ENCODE measurements at regions not wholly inside any gene's neighbourhood (a gene's known extent, or its start where the extent isn't known, plus 50 kb on each side); places are given as distances from the start of the nearest gene placed in this dataset.
"Not testable (repeated sequence)": the region's sequence is repeated elsewhere in the genome, so short reads cannot be mapped to it uniquely, and the experiment has no call there.

DNA sequence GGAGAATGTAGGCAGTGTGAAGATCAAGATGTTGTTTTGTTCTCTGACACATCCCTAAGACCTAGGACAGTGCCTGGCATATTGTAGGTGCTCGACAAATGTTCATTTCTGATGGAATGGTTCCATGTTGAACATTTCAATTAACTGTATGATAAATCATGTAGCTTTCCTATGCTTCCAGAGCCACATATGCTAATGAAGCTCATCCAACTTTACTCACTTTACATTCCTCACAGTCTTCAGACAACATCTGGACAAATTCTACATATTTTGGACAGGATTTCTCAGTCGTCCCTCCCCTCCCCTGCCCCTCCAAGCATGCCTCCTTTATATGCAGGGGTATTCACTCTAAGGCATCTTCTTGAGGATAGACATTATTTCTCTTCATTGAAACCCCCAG is 177.9 kb downstream of the BLID start:
- no peak for DNase-seq (ENCODE audit: low spot score)

DNA sequence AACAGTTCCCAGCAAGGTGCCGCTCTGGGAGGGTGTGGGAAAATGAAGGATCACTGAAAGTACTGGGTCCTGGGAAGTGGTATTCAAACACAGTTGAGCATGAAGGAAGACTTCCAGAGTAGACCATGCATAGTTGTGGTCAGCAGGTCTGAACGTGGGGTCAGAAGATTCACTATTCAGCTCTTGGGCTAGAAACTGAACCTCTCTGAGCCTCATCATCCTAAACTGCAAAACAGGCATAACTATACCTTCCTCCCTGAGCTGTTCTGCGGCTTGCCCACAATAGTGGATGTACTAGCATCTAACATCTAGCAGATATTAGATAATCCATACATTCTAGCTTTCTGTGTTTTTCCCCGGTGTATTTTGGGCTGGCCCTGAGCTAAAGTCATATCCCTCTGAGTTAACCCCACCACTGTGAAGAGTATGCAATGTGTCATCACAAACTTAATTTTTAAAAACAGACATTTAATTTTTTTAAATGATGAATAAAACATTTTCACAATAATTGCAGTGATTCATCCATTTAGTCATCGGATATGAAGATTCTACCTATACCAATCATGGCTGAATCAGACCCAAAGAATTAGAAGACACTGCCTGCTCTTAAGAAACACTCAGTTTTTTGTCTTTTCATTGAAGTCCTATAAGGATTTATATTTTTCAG is 179.1 kb downstream of the BLID start:
- peak; percentile 55 for DNase-seq (ENCODE audit: low spot score)

DNA sequence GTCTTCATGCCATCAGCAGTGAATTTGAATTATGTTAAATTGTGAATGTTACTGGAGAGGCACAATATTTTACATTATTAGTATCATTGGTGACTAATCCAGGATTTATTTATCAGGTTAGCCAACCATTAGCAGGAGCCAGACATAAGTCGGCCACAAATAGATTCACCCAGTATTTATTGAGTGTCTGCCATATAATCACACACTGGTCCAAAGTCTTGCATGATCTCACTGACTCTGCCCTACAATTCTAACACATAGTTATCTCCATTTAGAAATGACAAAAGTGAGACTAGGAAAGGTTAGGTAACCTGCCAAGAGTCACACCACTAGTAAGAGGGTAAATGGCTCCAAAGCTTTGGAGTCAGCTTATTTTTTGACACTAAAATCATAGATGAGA is 179.6 kb downstream of the BLID start:
- peak; percentile 44 for DNase-seq (ENCODE audit: low spot score)

DNA sequence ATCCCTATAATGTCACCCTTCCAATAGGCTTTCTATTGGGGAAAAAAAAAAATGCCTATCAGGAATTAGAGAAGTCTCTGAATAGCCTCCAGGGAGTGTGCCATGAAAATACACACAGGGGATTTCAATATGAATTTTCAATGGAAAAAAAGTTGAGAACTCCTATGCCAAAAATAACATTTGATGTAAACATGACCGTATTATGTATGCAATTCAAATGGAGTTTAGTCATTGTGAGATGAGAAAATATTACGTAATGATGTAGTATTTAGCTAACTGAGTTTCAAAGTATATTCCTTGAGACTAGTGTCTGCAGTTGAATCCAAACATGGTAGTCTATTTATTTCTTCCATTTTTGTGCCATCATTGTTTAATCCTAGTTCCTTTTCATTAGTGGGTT is 182.3 kb downstream of the BLID start:
- DNase-seq (ENCODE audit: low spot score), result no peak

DNA sequence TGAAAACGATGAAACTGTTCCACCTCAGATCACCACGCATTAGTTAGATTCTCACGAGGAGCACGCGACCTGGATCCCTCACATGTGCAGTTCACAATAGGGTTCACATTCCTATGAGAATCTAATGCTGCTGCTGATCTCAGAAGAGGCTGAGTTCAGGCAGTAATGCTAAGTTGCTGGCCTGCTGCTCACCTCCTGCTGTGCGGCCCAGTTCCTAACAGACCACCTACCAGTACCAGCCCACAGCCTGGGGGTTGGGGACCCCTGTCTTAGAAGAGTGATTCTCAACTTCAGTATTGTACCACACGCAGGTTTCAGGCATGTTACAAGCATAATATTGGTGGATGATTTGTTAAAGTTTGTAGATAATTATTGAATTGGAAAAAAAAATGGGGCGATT is 182.7 kb downstream of the BLID start:
- DNase-seq (ENCODE audit: low spot score), result no peak

DNA sequence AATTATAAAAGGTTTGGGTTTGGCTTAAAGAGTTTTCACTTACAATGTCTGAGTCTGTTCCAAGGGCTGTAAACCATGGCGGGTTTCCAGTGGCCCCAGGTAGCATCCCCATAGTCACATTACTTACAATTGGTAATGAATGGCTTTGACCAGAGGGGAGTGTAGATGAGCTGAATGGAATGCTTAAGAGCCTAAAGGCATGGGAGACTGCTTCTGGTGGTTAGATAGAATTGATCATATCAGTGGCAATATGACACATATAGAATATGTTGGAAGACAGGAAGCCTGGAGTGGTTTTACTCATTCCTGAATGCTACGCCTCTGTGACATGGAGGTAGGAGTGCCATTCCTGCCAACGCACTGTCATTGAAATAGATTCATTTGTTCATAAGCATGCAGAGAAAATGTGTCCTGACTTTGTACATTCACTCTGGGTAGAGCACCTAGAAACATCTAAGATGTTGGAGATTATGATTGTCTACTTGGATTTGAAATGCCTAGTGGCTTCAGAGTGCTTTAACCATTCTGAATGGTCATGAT is 183.3 kb downstream of the BLID start:
- DNase-seq (ENCODE audit: low spot score), result peak; percentile 2

DNA sequence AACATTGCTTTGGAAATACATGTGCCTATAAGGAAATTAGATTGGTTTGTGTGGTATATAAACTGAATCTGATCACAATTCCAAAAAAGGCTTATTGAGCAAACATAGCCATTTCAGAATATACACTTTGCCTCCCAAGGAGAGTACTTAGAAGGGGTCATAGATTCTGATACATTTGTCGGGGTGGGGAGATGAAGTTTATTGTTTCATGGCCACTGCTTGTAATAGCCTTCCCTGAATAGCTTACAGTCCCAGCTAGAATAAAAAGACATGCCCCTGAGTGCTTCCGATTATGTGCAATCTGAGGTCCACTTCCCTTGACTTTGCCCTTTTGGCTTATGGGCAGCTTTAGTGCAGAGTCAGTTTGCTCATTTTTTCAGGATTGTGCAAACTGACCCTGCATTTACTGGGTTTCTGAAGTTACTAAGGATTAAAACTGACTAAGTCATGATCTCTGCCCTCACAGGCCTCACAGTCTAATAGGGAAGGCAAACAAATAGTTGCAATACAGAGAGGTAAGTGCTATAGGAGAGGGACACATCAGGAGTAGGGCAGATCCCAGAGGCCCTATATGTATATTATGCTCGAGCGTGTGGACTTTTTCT is 184.2 kb downstream of the BLID start:
- peak; percentile 2 for DNase-seq (ENCODE audit: low spot score)

DNA sequence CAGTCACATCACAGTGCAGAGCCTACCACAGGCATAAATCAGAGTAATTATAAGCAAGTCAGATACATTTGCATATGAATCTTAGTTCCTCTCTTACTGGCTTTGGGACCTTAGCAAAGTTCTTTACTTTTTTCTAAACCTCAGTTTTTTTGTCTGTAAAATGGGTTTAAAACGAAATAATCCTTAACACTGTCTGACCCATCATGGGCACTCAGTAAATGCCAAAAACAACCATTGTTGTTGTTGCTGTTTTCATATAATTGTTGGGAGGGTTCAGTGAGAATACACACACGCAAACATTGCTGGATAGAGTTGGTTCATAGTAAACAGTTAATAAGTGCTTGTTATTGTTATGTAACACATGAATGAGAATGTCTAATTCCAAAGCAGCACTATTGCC is 184.9 kb downstream of the BLID start:
- no peak for DNase-seq (ENCODE audit: low spot score)

DNA sequence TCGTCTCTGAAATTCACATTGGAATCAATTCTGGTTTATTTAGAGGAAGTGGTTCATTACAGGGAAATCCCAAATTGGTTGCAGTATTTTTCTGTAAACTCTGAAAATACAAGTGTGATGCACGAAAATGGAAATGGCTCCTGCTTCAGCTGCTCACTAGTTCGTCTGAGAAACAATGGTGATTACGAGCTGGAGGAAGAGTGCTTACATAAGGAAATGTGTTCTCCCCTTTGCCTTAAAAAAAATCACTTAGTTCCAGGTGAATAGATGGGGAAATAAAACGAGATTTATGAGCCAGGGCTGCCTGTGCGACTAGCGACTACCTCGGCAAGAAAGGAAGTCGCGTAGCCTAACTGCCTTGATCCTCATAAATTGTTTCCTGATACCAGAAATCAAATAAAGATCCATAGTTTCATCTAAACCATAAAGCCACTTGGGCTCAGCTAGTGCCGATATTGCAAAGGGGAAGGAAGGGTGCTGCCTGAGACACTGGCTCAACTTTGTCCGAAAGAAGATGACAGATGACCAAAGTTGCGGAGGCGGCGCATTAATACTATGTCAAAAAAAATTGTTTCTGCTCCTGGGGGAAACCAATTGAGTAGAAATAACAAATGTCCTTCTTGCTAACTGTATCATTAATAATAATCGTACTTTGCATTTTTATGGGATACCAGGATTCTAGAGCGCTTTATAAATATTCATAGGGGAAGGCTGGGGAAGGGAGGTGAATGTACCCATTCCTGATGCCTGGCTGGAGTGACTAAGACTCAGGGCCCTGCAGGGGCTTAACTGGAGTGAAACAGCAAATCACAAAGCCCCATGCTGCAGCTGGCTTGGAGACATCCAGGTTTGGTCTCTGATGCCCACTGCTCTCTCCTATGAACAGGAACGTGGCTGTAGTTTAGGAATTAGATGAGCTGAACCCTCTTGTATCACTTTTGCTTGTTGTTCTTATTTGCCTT is 185.7 kb downstream of the BLID start:
- peak; percentile 27 for DNase-seq (ENCODE audit: low spot score)

DNA sequence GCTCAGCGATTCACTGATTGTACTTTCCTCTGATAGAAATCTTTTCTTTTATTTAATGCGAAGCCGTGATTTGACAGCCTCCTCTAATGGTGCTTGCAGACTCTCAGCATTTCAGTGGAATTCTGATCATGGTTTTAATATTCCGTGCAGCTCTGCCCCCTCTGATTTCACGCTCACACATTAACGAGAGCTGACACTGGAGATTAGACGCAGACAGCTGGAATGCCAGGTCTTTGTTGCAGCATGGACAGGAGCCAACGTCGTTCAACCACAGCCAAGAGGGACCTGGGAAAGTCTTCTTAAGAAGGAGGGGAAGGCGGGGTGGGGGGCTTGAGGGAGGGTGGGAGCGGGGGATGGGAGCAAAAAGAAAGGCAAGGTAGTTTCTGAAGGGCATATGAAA is 186.4 kb downstream of the BLID start:
- peak; percentile 61 for DNase-seq (ENCODE audit: low spot score)

DNA sequence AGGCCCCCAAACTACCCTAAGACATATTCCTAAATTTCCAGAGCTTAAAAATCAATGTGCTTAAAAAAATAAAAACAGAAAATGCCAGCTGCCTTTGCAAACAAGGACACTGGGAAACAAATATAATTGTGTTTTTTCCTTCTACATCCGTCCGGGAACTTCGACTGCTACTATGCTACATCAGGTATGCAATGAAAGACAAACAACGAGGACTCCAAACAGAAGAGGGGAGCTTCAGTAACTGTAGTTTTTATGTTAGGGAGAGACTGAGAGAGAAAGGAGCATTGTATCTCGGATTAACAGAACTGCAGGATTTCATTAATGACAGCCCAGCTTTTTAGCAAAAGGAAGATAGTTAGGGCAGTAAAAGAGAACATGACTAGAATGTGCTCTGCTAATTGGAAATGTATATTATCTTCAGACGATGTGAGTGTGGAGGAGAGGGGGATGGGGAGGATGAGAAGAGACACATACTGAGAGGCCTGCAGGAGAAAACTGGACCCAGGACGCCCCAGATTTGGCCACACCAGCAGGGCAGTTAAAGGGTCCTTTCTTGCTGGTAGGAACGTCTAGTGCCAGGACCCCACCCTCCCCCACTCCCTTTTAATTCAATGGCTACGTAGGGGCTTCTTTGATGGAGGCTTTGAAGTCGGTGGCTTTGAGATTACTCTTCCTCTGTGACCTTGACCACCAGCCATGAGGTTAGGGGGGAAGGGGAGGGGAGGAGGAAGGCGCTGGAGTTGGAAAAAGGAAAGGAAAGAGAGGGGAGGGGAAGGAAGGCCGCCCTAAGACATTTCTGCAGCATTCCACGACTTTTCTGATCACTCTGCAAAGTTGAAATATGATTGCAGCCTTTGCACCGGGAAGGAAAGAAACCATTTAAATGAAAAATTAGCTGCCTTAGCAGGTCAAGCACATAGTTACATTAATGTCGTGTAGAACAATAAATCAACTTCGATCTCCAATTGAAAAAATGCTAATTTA is 187.1 kb downstream of the BLID start:
- peak; percentile 5 for DNase-seq (ENCODE audit: low spot score)

DNA sequence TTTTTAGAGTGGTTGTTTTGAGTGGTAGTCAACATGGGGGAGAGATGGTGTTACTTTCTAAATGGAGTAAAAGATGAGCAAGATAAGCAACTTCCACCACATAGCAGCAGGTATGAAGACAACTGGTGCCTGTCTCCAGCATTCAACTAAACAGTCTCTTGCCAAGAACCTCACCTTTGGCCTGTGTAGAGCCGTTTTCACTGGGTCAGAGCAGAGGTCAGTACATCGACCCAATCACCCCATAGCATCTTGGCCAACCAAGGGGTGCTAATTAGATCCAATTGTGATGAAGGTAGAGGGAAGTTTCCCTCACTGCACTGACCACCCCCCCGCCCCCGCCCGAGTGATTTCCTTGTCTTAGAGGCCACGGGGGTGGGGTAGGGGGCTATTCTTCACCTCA is 188.2 kb downstream of the BLID start:
- no peak for DNase-seq (ENCODE audit: low spot score)

DNA sequence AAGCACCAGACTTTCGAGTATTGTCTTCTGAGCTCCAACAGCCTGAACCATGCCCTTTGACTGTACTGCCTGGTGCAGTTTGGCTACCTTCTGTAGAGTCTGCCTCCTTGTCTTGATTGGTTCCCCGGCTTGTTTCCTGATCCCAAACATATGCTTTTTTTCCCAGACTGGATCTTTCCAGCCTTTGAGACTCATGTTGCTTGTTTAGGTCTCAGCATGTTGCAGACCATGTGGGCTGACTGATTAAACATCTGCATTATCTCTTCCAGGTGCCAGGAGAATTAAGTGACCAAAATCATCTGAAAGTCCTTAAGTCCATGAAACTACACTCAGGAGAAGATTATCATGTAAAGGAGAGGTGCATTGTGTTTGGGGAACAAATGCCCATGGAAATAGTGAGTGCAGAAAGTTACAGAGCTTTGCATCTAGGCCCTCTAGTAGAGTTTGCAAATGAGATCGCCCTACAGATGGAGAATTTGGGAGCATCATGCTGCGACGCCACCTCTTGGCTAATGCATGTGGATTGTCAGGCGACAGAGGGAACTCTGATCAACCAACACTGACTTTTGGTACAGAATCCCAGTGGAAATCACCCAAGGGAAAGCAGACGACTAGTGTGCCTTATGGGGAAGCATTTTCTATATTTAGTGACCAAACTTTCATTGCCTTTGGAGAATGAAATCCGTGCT is 188.8 kb downstream of the BLID start:
- DNase-seq (ENCODE audit: low spot score), result no peak

DNA sequence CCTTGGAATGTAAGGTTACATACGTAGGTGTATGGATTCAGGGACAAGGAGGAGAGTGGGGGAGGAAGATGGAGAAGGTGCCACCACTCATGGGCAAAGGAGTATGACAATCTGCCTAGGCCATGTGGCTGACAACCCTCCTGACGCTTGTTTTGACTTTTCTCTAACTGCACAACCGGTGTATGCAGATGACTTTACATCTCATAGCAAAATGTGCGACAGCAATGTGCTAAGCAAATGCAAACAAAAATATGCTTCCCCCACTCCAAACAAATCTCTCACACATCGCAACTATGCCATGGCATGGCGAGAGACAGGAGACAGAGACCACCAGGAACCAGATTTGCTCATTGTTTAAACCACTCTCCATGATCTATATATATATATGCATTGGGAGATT is 191.8 kb downstream of the BLID start:
- no peak for DNase-seq (ENCODE audit: low spot score)

DNA sequence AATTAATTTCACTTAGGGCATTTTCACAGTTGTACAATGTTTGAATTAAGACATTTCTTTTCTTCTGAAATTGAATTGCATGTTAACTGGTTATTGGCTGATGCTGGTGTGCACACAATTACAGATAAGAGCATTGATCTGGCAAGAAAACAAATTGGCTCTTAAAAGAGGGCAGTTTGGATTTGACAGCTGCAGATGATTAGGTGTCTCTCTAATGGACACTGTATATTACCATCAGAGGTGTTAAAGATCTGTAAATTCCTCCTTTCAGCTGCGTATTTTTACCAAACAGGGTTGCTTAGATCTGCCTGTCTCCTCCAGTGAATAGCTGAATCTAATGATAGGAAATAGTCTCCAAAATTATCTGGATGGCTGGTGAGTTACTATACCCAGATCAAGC is 198.5 kb downstream of the BLID start:
- no peak for DNase-seq (ENCODE audit: low spot score)

DNA sequence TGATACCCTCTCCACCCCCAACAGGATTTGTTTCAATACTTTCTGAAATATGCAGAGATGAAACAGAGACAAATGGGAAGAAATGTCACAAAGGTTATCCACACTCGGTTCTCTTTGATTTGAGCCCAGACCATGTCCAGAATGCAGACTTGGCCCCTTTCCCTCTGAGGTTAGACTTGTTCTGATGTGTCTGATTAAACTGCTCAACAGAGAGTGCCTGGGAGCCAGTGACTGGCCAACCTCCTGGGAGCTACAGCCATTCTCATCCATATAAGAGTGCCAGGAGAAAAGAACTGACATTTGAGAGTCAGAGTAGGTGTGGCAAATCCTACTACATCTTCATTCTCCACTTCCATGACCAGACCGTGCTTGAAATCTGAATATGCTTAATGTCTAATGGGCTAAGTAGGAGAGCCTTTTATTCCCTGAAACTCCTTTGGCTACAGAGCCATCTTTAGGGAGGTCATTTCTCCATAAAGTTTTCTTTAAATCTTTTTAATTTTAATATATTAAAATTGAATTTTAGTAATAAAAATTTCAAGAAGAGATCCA is 201.4 kb downstream of the BLID start:
- DNase-seq (ENCODE audit: low spot score), result no peak

DNA sequence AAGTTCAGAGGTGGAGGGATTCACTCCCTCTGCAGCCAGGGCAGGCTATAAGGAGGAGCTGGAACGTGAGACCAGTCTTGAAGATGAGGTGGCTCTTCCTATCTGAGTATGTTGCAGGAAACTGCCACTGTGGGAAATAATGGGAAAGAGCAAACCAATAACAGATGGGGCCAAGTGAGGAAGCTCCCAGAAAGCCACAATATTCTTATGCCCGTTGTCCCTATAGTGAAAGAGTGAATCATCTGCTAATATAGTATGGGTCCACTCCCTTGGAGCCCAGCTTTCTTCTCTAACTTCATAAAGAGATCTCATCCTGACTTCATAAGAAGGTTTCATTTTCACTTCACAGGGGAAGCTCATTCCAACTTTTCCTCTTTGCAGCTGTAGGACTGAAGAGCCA is 206.4 kb downstream of the BLID start:
- peak; percentile 49 for DNase-seq (ENCODE audit: low spot score)

DNA sequence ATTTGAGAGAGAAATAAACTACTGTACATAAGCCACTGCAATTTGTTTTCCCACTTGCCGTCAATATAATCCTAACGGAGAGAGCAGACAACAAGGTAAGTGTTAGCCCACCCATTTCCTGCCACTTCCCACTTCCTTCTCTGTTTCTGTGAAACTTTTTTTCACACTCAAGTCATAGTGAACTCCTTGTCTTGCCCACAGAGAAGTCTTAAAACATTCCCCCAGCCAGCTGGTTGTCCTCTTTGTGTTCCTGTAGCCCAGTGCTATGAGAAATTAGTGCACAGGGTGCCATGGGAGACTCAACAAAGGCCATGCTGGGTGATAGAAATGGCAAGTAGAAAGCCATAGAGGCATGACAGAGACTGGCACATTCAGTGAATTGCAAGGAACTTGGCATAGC is 208.6 kb downstream of the BLID start:
- DNase-seq (ENCODE audit: low spot score), result no peak

DNA sequence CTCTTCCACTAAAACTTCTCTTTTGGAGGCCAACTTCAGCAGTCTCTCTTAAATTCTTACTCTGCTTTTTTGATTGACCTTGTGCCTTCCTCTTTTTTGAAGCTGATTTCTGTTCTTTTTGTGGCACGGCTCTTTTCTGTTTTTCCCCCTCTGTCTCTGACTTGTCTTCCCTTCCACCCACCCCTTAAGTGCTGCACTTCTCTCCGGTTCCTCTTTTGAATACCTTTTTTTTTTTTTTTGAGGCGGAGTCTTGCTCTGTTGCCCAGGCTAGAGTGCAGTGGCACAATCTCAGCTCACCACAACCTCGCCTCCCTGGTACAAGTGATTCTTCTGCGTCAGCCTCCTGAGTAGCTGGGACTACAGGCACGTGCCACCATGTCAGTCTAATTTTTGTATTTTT is 211.9 kb downstream of the BLID start:
- DNase-seq (ENCODE audit: low spot score), result no peak

DNA sequence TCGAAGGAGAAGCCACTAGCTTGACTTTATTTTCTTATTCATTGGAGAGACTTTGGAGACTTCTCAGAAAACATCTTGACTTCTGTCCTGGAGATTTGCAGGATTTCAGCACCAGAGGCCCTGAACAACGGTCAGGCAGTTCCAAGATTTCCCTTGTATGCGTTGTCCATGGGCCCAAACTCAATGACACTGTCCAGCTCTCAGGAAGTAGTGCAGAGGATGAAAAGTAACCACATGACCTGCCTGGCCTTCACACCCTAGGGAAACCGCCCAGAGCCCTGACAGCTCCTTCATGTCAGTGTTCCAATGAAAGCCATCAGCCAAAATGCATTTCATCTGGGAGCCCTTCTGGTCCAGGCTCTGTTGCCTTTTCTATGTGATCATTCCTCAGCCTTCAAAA is 214.1 kb downstream of the BLID start:
- no peak for DNase-seq (ENCODE audit: low spot score)

DNA sequence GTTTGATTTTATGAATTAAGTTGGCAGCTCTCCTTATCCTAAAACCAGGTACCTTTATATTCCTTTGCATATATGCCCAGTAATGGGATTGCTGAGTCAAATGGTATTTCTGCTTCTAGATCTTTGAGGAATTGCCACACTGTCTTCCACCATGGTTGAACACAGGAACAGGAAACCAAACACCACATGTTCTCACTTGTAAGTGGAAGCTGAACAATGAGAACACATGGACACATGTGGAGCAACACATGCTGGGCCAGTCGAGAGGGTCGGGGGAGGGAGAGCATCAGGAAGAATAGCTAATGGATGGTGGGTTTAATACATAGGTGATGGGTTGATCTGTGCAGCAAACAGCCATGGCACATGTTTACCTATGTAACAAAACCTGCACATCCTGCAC is 214.6 kb downstream of the BLID start:
- DNase-seq (ENCODE audit: low spot score), result not testable (repeated sequence)
